Nephron progenitor cell (in vitro differentiated cells): ENCODE measurements at regions not wholly inside any gene's neighbourhood (a gene's known extent, or its start where the extent isn't known, plus 50 kb on each side); places are given as distances from the start of the nearest gene placed in this dataset.

Experiments used
- DNase-seq: peaks from one replicate; pipeline ENCODE4 v3.0.0; 2021
- H3K27ac Mint-ChIP-seq: 2 replicates; pipeline ENCODE4 v1.8.0; 2021; ENCODE audit warnings: mild to moderate bottlenecking, moderate library complexity, mixed read lengths
- H3K27me3 Mint-ChIP-seq: 2 replicates; pipeline ENCODE4 v1.8.0; 2021; ENCODE audit warnings: mild to moderate bottlenecking, low read depth, mixed read lengths; ENCODE audit not compliant: poor library complexity
- H3K36me3 Mint-ChIP-seq: 2 replicates; pipeline ENCODE4 v1.8.0; 2021; ENCODE audit warnings: low read depth, mixed read lengths
- H3K4me1 Mint-ChIP-seq: 2 replicates; pipeline ENCODE4 v1.8.0; 2021; ENCODE audit warnings: mixed read lengths
- H3K4me3 Mint-ChIP-seq: 2 replicates; pipeline ENCODE4 v1.8.0; 2021; ENCODE audit warnings: mild to moderate bottlenecking, moderate library complexity, mixed read lengths
- H3K9me3 Mint-ChIP-seq: 2 replicates; pipeline ENCODE4 v1.8.0; 2021; ENCODE audit warnings: mild to moderate bottlenecking, moderate library complexity, mixed read lengths
- CTCF ChIP-seq: fragments of 200-600 bp; sonication (generic); IDR thresholded peaks from 2 replicates; pipeline ENCODE4 v1.5.0; 2021; ENCODE audit warnings: antibody characterized with exemption

GRCh38 chr16:9463461-9463860, 372.0 kb downstream of the HAPSTR1 start:
- Mint-ChIP-seq H3K4me1 (no peaks in the 10 kb centered on the region), H3K27me3 (peaks cover 9% of the 10 kb centered on the region), H3K4me3 (no peak overlapping the region), H3K27ac (no peak overlapping the region), H3K36me3 (no peaks in the 10 kb centered on the region), H3K9me3 (no peaks in the 10 kb centered on the region)
- DNase-seq = no peak
- no peak for TF ChIP-seq CTCF

DNA sequence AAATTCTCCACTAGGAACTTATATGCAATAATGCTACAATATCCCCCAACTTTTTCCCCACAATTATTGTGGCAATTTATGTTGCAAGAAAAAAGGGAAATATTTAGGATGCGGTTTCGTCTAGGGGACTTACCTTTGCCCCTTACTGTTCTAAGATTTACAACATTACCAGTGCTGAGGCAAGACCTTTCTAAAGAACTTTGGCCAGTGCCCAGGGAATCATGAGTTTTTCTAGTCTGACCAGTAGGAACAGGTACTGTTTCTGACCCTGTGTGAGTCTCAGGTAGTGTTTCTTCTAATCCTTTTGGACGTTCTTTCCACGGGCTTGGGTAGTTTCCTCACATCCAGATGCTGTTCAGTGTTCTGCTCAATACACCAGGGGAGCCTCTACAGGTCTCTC, 373.7 kb downstream of the HAPSTR1 start:
- H3K36me3 Mint-ChIP-seq = no peaks in the 10 kb centered on the region
- DNase-seq = no peak
- no peak for TF ChIP-seq CTCF
- H3K9me3 Mint-ChIP-seq = peaks cover 9% of the 10 kb centered on the region
- H3K27me3 Mint-ChIP-seq = peaks cover 9% of the 10 kb centered on the region
- H3K27ac Mint-ChIP-seq = no peak overlapping the region
- H3K4me3 Mint-ChIP-seq = no peak overlapping the region
- H3K4me1 Mint-ChIP-seq = no peaks in the 10 kb centered on the region

DNA sequence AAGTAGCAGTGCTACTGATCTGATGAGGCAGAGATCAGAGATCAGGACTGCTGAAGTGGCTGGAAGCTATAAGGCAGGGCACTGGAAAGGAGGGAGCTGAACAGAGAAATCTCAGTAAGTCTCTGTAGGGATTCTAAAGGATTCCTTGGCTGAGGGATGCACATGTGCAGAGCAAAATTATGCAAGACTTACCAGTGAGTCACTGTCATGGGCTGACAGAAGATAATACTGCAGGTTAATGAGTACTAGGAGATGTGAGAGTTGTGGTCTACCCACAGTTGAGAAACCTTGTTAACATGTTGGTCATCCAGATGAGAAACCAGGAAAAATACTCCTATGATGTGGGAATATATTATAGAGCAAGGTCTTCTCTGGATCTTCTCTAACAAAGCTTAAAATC, 378.1 kb downstream of the HAPSTR1 start:
- Mint-ChIP-seq H3K27me3 (peaks cover 12% of the 10 kb centered on the region), H3K9me3 (peaks cover 9% of the 10 kb centered on the region), H3K4me1 (no peaks in the 10 kb centered on the region), H3K27ac (no peak overlapping the region), H3K4me3 (no peak overlapping the region), H3K36me3 (no peaks in the 10 kb centered on the region)
- no peak for DNase-seq
- TF ChIP-seq CTCF = no peak

DNA sequence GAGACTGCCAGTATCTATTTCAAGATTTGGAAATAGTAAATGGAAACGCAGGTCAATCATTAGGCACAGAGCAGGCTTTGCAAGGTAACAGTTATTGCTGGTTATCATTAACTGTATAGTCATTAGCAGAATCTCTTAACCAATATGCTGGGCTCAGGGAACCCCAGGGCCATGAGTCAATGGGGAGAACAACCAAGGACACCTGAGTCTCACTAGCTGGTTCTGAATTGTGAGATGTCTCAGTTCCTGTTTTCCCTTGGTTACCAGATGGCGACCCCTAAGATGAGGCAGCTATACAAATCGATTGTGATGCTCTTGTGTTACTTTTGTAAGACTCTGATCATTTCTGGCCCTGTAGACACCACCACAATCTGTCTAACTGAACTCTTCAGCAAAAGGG, 385.3 kb downstream of the HAPSTR1 start:
- no peak for TF ChIP-seq CTCF
- Mint-ChIP-seq H3K36me3 (no peaks in the 10 kb centered on the region), H3K9me3 (no peaks in the 10 kb centered on the region), H3K4me3 (no peak overlapping the region), H3K27ac (no peak overlapping the region), H3K27me3 (peaks cover 9% of the 10 kb centered on the region), H3K4me1 (no peaks in the 10 kb centered on the region)
- DNase-seq = no peak

DNA sequence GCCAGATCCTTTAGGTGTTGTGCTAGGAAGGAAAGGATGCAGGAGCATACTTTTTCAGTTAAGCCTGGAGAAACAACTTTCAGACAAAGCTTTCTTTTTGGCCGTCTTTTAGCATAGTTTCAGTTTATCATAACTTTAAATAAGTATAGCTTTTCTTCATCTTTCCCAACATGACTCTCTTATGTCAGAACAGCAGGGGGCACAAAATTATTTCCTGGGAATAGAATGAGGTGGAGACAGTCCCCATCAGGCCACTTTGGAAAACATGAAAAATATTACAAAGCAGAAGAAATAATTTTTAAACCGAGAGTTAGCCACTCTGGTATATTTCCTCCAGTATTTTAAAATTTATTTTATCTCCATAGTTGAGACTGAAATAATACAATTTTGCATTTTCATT, 387.6 kb downstream of the HAPSTR1 start:
- Mint-ChIP-seq H3K9me3 (no peaks in the 10 kb centered on the region), H3K36me3 (no peaks in the 10 kb centered on the region), H3K27me3 (peaks cover 7% of the 10 kb centered on the region), H3K4me1 (no peaks in the 10 kb centered on the region), H3K4me3 (no peak overlapping the region), H3K27ac (peak overlapping the region; percentile 55)
- no peak for TF ChIP-seq CTCF
- DNase-seq = no peak

GRCh38 chr16:9480503-9480902, 389.1 kb downstream of the HAPSTR1 start:
- no peak for DNase-seq
- Mint-ChIP-seq H3K27ac (no peak overlapping the region), H3K36me3 (no peaks in the 10 kb centered on the region), H3K9me3 (no peaks in the 10 kb centered on the region), H3K27me3 (peaks cover 7% of the 10 kb centered on the region), H3K4me3 (no peak overlapping the region), H3K4me1 (peaks cover 11% of the 10 kb centered on the region)
- TF ChIP-seq CTCF = no peak
